ENCODE measurements at regions not wholly inside any gene's neighbourhood (a gene's known extent, or its start where the extent isn't known, plus 50 kb on each side); places are given as distances from the start of the nearest gene placed in this dataset.

DNA sequence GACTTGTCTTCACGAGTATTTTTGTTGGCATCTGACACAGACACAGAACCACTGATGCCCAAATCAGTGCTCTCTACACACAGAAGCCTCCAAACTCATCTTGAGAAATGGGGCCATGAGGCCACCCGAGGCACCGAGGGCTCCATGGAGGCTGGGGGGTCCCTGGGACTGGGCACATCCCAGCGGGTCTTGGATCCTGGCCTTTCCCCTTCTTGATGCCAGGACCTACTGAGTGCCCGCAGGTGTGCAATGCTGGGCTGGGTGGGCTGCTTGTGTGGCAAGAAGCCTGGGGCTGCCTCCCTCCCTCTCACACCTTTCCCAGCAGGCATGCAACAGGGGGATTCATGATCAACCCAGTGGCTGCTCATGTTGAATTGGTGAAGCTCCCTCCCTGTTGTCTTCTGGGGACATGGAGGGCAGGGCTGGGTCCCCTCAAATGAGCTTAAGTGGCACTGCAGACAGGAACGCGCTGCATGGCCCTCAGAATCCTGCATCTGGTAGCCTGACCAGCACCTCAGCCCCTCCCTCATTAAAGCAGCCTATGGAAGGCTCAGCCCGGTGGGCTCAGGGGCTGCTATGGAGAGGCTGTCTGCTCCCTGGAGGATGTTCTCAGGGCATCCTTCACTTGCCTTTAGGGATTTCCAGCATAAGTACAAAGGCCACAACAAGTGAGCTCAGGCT lies 63.7 kb upstream of the SIMC1 start:
- TF ChIP-seq CTCF (IDR thresholded peaks at IDR 0.05): no peak
- TF ChIP-seq CBX2 (IDR thresholded peaks at IDR 0.05; ENCODE audit: borderline replicate concordance, low read depth): no peak
- no peak for TF ChIP-seq RAD21 (conservative IDR thresholded peaks at IDR 0.05 in 1 of 2, IDR thresholded peaks at IDR 0.05 in 1 of 2)
- TF ChIP-seq, protein P1, sequence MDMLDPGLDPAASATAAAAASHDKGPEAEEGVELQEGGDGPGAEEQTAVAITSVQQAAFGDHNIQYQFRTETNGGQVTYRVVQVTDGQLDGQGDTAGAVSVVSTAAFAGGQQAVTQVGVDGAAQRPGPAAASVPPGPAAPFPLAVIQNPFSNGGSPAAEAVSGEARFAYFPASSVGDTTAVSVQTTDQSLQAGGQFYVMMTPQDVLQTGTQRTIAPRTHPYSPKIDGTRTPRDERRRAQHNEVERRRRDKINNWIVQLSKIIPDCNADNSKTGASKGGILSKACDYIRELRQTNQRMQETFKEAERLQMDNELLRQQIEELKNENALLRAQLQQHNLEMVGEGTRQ (IDR thresholded peaks at IDR 0.05): no peak
- no peak for TF ChIP-seq SMC3 (IDR thresholded peaks at IDR 0.05)
- TF ChIP-seq CBX8 (IDR thresholded peaks at IDR 0.05): no peak
- no peak for TF ChIP-seq POLR2A (IDR thresholded peaks at IDR 0.05; ENCODE audit: low read length)
- no peak for TF ChIP-seq RFX5 (IDR thresholded peaks at IDR 0.05)
- no peak for TF ChIP-seq CHD4 (IDR thresholded peaks at IDR 0.05; ENCODE audit: borderline replicate concordance)
- TF ChIP-seq BHLHE40 (IDR thresholded peaks at IDR 0.05; ENCODE audit: low read depth, low read length): no peak
- TF ChIP-seq ESRRA (IDR thresholded peaks at IDR 0.05; ENCODE audit: borderline replicate concordance, low read length): no peak
